ENCODE measurements at regions not wholly inside any gene's neighbourhood (a gene's known extent, or its start where the extent isn't known, plus 50 kb on each side); places are given as distances from the start of the nearest gene placed in this dataset.

DNA sequence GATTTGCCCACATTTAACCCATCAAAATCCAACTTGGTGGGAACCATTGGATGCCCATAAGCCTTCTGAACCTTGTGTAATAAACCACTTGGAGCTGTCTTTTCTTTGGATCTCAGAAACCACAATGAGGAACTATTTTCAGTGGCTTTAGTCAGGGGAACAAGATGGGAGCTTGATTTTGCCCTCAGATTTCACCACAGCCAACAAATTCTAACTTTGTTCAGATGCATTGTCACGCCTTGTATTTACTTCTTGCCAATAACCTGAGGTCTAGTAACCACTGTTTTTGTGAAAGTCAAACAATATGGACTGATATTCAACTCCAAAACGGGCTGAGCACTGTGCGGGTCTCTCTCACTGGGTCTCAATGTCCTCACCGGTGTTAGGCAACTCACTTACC lies 508.2 kb downstream of the TNS1 start:
- H4K20me1 ChIP-seq, result no peaks in the 10 kb centered on the region; a peak in 1 of 22 replicates
- peaks cover 0 to 8% (median 0%) of the 10 kb centered on the region in 11 experiments; a peak in 8 of 22 replicates for H3K9me3 ChIP-seq (replicated peaks in 1 of 11)
- H3K4me2 ChIP-seq, result peak overlapping the region in 7 of 11 experiments; percentile 9 to 72 (median 54); a peak in 12 of 22 replicates
- H3K27me3 ChIP-seq, result peaks cover 0 to 78% (median 0%) of the 10 kb centered on the region in 11 experiments; a peak in 4 of 22 replicates
- TF ChIP-seq Cebpa-rat (IDR thresholded peaks at IDR 0.05), result peak in 4 of 11 experiments; percentile 20 to 58 (median 36); a peak in 5 of 22 replicates
- peak overlapping the region in 5 of 11 experiments; percentile 12 to 65 (median 53); a peak in 7 of 22 replicates for H3K27ac ChIP-seq
- H3K4me1 ChIP-seq, result peaks cover 0 to 61% (median 31%) of the 10 kb centered on the region in 10 experiments; a peak in 13 of 20 replicates
- no peak overlapping the region for H3K4me3 ChIP-seq
- no peaks in the 10 kb centered on the region for H3K36me3 ChIP-seq
- H3K9ac ChIP-seq, result 0 out of 22 replicates have a peak overlapping the region, but pooled peaks of 1 of the 11 experiments have one; percentile 4

DNA sequence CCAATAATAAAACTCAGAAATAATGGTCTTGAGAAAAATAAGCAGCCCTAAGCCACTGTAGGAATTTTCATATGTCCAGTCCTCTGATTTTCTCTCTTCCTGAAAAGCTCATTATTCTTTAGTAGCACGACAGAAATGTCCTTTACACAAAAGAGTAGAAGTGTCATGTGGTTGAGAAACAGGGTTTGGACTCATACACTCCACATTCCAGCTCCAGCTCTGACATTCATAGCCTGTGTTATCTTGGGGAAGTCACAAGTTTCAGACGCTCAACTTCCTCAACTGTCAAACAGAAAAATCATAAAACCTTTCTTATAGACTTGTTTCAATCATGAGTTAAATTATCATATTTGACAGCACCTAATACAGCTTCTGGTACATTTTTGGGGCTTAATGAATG lies 511.5 kb downstream of the TNS1 start:
- Histone ChIP-seq H3K27ac (no peak overlapping the region), H3K36me3 (no peaks in the 10 kb centered on the region), H3K4me3 (no peak overlapping the region), H3K9me3 (replicated peaks in 1 of 11) (peaks cover 0 to 8% (median 0%) of the 10 kb centered on the region in 11 experiments; a peak in 8 of 22 replicates), H3K27me3 (peaks cover 0 to 57% (median 0%) of the 10 kb centered on the region in 11 experiments; a peak in 4 of 22 replicates), H3K4me2 (peak overlapping the region in 2 of 11 experiments; percentile 34 to 46; a peak in 5 of 22 replicates), H3K4me1 (peaks cover 0 to 38% (median 15%) of the 10 kb centered on the region in 10 experiments; a peak in 10 of 20 replicates), H4K20me1 (no peaks in the 10 kb centered on the region; a peak in 1 of 22 replicates), H3K9ac (no peak overlapping the region)
- TF ChIP-seq Cebpa-rat (IDR thresholded peaks at IDR 0.05), result no peak

DNA sequence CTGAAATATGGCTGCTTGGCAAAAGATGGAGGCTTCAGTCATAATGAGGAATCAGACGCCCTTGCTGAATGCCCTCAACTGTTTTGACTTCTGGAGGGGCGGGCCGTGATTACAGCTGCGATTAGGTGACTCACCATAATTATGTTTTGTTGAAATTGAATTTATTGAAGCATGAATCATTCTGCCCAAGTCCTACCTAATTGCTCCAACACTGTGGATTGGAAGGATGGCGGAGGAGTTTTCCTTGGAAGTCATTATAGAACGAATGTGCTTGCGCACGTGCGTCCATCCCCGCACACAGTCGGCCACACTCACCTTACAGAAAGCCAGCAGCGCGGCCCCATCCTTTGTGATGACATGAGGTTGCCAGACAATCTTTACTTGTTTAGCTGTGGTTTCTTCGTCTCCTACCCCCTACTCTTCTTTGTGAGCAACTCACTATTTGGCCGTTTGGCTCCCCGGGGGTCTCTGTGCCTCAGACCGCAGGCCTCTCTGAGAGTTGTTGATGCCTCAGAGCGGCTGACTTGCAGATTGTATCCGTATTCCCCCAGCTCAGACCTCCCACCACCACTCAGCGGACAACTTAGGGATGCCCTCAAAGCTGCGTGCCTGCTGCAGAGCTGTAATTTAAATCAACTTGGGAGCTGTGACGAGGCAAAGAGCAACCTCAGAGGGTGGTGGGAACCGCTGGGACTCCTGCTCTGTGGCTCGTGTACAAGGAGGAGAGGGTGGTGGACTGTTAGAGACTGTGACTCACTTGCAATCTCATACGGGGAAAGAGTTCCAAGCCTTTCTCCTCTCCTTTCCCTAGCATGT lies 513.4 kb downstream of the TNS1 start:
- no peak overlapping the region for H3K4me2 ChIP-seq
- no peak for TF ChIP-seq Cebpa-rat (IDR thresholded peaks at IDR 0.05)
- H3K4me3 ChIP-seq, result no peak overlapping the region
- H3K36me3 ChIP-seq, result no peaks in the 10 kb centered on the region
- H3K27me3 ChIP-seq, result peaks cover 0 to 45% (median 0%) of the 10 kb centered on the region in 11 experiments; a peak in 4 of 22 replicates
- no peak overlapping the region for H3K27ac ChIP-seq
- peaks cover 0 to 8% (median 0%) of the 10 kb centered on the region in 11 experiments; a peak in 8 of 22 replicates for H3K9me3 ChIP-seq (replicated peaks in 1 of 11)
- H3K9ac ChIP-seq, result no peak overlapping the region
- no peaks in the 10 kb centered on the region; a peak in 1 of 22 replicates for H4K20me1 ChIP-seq
- peaks cover 0 to 19% (median 7%) of the 10 kb centered on the region in 10 experiments; a peak in 10 of 20 replicates for H3K4me1 ChIP-seq

DNA sequence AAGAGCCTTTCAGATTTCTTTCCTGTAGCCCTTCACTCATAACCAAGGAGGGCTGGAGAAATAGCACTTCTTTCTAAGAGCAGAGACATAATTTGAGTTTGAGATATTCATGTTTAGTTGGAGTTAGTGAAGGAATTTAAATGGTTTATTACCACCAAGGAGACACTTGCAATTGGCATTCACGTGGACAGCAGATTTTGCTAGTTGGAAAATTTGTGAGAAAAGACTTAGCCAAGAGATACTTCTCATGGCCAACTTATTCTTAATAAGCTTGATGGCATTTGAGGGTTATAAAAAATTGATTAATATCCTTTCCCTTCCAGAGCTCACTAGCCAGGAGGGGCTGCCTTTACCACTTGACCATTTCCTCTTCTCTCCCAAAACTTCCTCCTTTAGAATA lies 518.7 kb downstream of the TNS1 start:
- Histone ChIP-seq H3K9ac (no peak overlapping the region), H3K4me1 (no peaks in the 10 kb centered on the region), H3K27me3 (peaks cover 0 to 14% (median 0%) of the 10 kb centered on the region in 11 experiments; a peak in 3 of 22 replicates), H3K9me3 (replicated peaks in 1 of 11) (peaks cover 0 to 15% (median 0%) of the 10 kb centered on the region in 11 experiments; a peak in 5 of 22 replicates), H3K4me3 (no peak overlapping the region), H3K36me3 (no peaks in the 10 kb centered on the region), H4K20me1 (no peaks in the 10 kb centered on the region), H3K27ac (no peak overlapping the region), H3K4me2 (no peak overlapping the region)
- TF ChIP-seq Cebpa-rat (IDR thresholded peaks at IDR 0.05), result no peak

DNA sequence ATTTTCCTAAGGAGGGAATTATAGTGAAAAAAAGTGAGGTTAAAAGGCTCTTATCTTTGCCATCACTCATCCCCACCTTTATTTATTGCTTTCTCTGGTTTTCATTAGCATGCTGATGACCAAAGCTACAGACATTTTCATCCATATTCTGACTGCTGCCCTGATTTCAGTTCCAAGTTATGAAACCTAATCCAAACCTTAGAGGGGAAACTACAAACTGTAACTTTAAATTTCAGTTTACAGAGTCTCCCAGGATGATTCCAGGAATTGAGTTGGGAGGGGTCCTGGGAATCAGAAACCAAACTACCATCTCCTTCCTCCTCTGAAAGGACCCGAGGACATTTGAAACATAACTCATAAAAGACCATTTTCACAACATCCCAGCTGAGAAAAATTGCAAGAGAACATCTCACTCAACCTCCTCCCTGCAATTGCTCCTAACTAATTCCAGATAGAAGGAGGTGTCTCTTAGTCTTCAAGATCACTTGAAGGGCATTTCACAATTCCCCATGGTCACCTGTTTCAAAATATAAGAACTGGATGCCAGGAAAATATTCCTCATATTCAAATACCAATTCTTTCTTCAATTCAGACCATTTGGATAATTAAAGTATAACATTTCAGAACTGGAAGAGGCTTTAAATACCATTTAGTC lies 520.6 kb downstream of the TNS1 start:
- no peak for TF ChIP-seq Cebpa-rat (IDR thresholded peaks at IDR 0.05)
- H3K9me3 ChIP-seq (replicated peaks in 1 of 11), result peaks cover 0 to 15% (median 0%) of the 10 kb centered on the region in 11 experiments; a peak in 5 of 22 replicates
- no peak overlapping the region for H3K9ac ChIP-seq
- H3K4me1 ChIP-seq, result no peaks in the 10 kb centered on the region
- H3K27ac ChIP-seq, result no peak overlapping the region
- no peak overlapping the region for H3K4me3 ChIP-seq
- peaks cover 0 to 11% (median 0%) of the 10 kb centered on the region in 11 experiments; a peak in 2 of 22 replicates for H3K27me3 ChIP-seq
- no peak overlapping the region for H3K4me2 ChIP-seq
- no peaks in the 10 kb centered on the region for H3K36me3 ChIP-seq
- H4K20me1 ChIP-seq, result no peaks in the 10 kb centered on the region

DNA sequence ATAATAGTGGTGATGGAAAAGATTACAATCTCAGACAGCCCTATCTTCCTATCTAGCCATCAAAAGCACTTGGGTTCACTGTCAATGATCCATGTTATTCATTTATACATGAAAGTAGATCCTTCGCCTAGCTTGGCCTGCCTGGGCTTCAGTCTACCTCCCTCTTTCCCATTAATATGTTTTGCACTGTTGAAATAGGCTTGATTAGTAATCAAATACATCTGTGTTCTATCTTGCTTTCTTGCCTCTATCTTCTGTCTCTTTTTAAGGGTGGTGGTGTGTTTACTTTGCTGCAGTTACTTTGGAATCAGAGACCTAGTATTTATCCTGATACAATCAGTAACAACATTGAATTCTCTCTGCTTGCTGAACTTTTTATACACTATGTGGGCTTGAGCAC lies 521.2 kb downstream of the TNS1 start:
- no peak overlapping the region for H3K4me2 ChIP-seq
- peaks cover 0 to 15% (median 0%) of the 10 kb centered on the region in 11 experiments; a peak in 5 of 22 replicates for H3K9me3 ChIP-seq (replicated peaks in 1 of 11)
- peaks cover 0 to 11% (median 0%) of the 10 kb centered on the region in 11 experiments; a peak in 2 of 22 replicates for H3K27me3 ChIP-seq
- no peak overlapping the region for H3K27ac ChIP-seq
- H3K4me3 ChIP-seq, result no peak overlapping the region
- H3K9ac ChIP-seq, result no peak overlapping the region
- peaks cover 0 to 4% (median 0%) of the 10 kb centered on the region in 10 experiments; a peak in 5 of 20 replicates for H3K4me1 ChIP-seq
- H4K20me1 ChIP-seq, result no peaks in the 10 kb centered on the region
- no peaks in the 10 kb centered on the region for H3K36me3 ChIP-seq
- TF ChIP-seq Cebpa-rat (IDR thresholded peaks at IDR 0.05), result no peak

DNA sequence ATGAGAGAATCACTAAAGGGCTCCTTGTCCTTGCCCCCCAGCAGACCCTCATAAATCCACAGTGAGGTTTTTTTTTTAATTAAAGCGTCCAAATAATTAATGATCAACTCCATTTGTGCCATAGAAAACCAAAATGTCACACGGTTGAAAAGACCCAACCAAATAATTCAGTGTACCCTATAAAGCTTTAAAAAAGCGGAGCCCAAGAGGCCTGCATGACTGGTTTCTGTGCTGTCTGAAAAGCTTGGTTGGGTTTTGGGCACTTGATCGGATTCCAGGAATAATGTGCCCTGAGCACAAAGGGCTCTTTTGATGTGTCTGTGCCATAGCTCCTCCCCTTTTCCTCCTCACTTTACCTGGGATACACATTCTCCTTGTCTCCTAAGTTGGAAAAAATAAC lies 523.2 kb downstream of the TNS1 start:
- TF ChIP-seq Cebpa-rat (IDR thresholded peaks at IDR 0.05), result no peak
- Histone ChIP-seq H3K4me3 (no peak overlapping the region), H3K4me1 (peaks cover 0 to 9% (median 0%) of the 10 kb centered on the region in 10 experiments; a peak in 6 of 20 replicates), H3K36me3 (no peaks in the 10 kb centered on the region), H3K9me3 (replicated peaks in 1 of 11) (peaks cover 0 to 15% (median 0%) of the 10 kb centered on the region in 11 experiments; a peak in 5 of 22 replicates), H3K27me3 (peaks cover 0 to 11% (median 0%) of the 10 kb centered on the region in 11 experiments; a peak in 2 of 22 replicates), H3K9ac (no peak overlapping the region), H4K20me1 (no peaks in the 10 kb centered on the region), H3K4me2 (no peak overlapping the region), H3K27ac (no peak overlapping the region)

DNA sequence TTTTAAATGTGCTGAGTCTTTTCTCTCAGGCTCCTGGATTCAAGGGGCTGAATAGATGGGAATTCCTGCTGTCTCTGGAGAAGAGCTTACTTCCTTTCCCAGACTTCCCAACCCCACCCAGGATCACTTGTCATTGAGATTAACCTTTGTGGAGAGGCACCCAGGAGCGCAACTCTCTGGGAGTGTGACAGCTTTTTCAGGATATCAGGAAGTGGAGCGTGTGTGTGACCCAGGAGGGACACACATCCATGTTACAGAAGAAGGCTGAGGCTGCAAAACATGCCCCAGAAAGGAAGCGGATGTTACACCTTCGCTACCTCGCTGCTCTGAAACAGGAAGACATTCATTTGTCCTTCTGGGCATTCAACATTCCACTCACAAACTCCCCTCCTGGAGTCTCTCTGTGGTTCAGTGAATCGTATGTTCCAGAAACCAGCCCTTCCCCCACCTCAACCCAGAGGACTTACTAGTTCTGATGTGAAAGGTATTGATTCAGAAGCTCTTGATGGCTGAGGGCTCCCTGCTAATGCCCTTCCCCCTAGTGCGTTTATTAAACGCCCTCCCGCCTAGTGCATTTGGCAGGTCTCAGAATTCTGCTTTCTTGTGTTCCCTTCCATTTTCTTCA lies 523.9 kb downstream of the TNS1 start:
- Histone ChIP-seq H3K36me3 (no peaks in the 10 kb centered on the region), H3K27ac (no peak overlapping the region), H3K9me3 (replicated peaks in 1 of 11) (peaks cover 0 to 15% (median 0%) of the 10 kb centered on the region in 11 experiments; a peak in 5 of 22 replicates), H4K20me1 (no peaks in the 10 kb centered on the region), H3K27me3 (peaks cover 0 to 11% (median 0%) of the 10 kb centered on the region in 11 experiments; a peak in 2 of 22 replicates), H3K9ac (no peak overlapping the region), H3K4me2 (no peak overlapping the region), H3K4me1 (peaks cover 0 to 9% (median 0%) of the 10 kb centered on the region in 10 experiments; a peak in 6 of 20 replicates), H3K4me3 (no peak overlapping the region)
- TF ChIP-seq Cebpa-rat (IDR thresholded peaks at IDR 0.05), result no peak

Measured in BLaER1 treated with 17β-estradiol and CSF1 and Interleukin-3, amounts not matched to agents 10 nM and 100 nM (cell line).